B cell (primary cell): ENCODE measurements at regions not wholly inside any gene's neighbourhood (a gene's known extent, or its start where the extent isn't known, plus 50 kb on each side); places are given as distances from the start of the nearest gene placed in this dataset.

Experiments used
- ATAC-seq: fragments of 200-7000 bp; cut with Tn5 transposase; one replicate; pipeline ENCODE4 v1.10.0; 2021; ENCODE audit warnings: low read depth, mild to moderate bottlenecking, moderate number of reproducible peaks, moderate library complexity
- CTCF ChIA-PET: fragments of 350-600 bp; sonication (Branson Sonifier 250); formaldehyde crosslinking; loops from one replicate; lab custom pipeline; 2021; ENCODE audit warnings: antibody characterized with exemption, inconsistent platforms; lab: Charles Lee
- POLR2A ChIA-PET: fragments of 350-600 bp; sonication (Branson Sonifier 250); formaldehyde crosslinking; loops from one replicate; lab custom pipeline; 2021; ENCODE audit warnings: antibody characterized with exemption; lab: Charles Lee
- DNase-seq: peaks from one replicate; pipeline ENCODE4 v3.0.0; 2013
- H2AFZ ChIP-seq: 2 replicates; pipeline ENCODE4 v1.6.1; 2012; ENCODE audit warnings: mild to moderate bottlenecking, low read depth, low read length; ENCODE audit not compliant: insufficient read depth, poor library complexity, severe bottlenecking
- H3K27ac ChIP-seq, 2 donors: 1 replicate in 1 of 2; 2 replicates in 1 of 2; pipeline ENCODE4 v1.5.1; 2012 to 2013; ENCODE audit warnings: low read length in 2 of 2, mild to moderate bottlenecking in 2 of 2, moderate library complexity in 1 of 2
- H3K27me3 ChIP-seq, 4 experiments: fragments of 200-600 bp in 1 of 4; sonication (generic) in 1 of 4; replicated peaks in 1 of 4; 1 replicate in 2 of 4; 2 replicates in 2 of 4; pipeline versions ENCODE4 v1.6.1 to v1.7.0; 2013 to 2016; ENCODE audit warnings: low read length in 3 of 4, mild to moderate bottlenecking in 2 of 4, mixed read lengths in 1 of 4, moderate library complexity in 1 of 4; ENCODE audit not compliant: insufficient read depth in 4 of 4, control insufficient read depth in 3 of 4; ENCODE audit errors: control extremely low read depth in 1 of 4
- H3K36me3 ChIP-seq, 2 experiments: replicated peaks in 1 of 2; 1 replicate in 1 of 2; 2 replicates in 1 of 2; pipeline versions ENCODE4 v1.6.1 to v1.7.1; 2013; ENCODE audit warnings: low read length in 1 of 2; ENCODE audit not compliant: insufficient read depth in 2 of 2, control insufficient read depth in 1 of 2; ENCODE audit errors: control extremely low read depth in 1 of 2, extremely low read depth in 1 of 2
- H3K4me1 ChIP-seq, 2 donors: fragments of 200-600 bp in 1 of 2; sonication (generic) in 1 of 2; 1 replicate in 1 of 2; 2 replicates in 1 of 2; pipeline versions ENCODE4 v1.5.1 to v1.6.1; 2013 to 2017; ENCODE audit warnings: low read length in 2 of 2; ENCODE audit not compliant: control insufficient read depth in 2 of 2, insufficient read depth in 2 of 2
- H3K4me2 ChIP-seq: replicated peaks from 2 replicates; pipeline ENCODE3; 2012; ENCODE audit warnings: mild to moderate bottlenecking, low read depth, low read length; ENCODE audit not compliant: poor library complexity, severe bottlenecking
- H3K4me3 ChIP-seq, 5 experiments: fragments of 200-600 bp in 1 of 5; sonication (generic) in 1 of 5; 1 replicate in 3 of 5; 2 replicates in 2 of 5; pipeline versions ENCODE4 v1.5.1 to v1.7.0; 2011 to 2016; ENCODE audit warnings: low read length in 4 of 5, mild to moderate bottlenecking in 4 of 5, low read depth in 2 of 5, control low read depth in 1 of 5, moderate library complexity in 1 of 5; ENCODE audit not compliant: insufficient read depth in 1 of 5; ENCODE audit errors: control extremely low read depth in 1 of 5, extremely low read depth in 1 of 5
- H3K79me2 ChIP-seq: fragments of 200-600 bp; sonication (generic); one replicate; pipeline ENCODE4 v1.6.0; 2016; ENCODE audit warnings: low read length; ENCODE audit not compliant: control insufficient read depth, insufficient read depth
- H3K9ac ChIP-seq: fragments of 200-600 bp; sonication (generic); 2 replicates; pipeline ENCODE4 v1.6.1; 2017; ENCODE audit warnings: mild to moderate bottlenecking, low read length, moderate library complexity
- H3K9me3 ChIP-seq, 3 donors: one replicate each; pipeline versions ENCODE4 v1.6.1 to v1.7.1; 2013; ENCODE audit warnings: low read length in 2 of 3; ENCODE audit not compliant: control insufficient read depth in 2 of 3, insufficient read depth in 1 of 3; ENCODE audit errors: control extremely low read depth in 1 of 3
- H4K20me1 ChIP-seq: 2 replicates; pipeline ENCODE4 v1.6.0; 2012; ENCODE audit warnings: mild to moderate bottlenecking, low read length; ENCODE audit not compliant: insufficient read depth, control insufficient read depth, poor library complexity, severe bottlenecking
- H3K27ac Mint-ChIP-seq: one replicate; pipeline ENCODE4 v1.8.0; 2021; ENCODE audit warnings: mixed read lengths
- H3K27me3 Mint-ChIP-seq: one replicate; pipeline ENCODE4 v1.8.0; 2021; ENCODE audit warnings: mixed read lengths
- H3K4me1 Mint-ChIP-seq: one replicate; pipeline ENCODE4 v1.8.0; 2021; ENCODE audit warnings: mixed read lengths
- H3K4me3 Mint-ChIP-seq: one replicate; pipeline ENCODE4 v1.8.0; 2021; ENCODE audit warnings: mixed read lengths
- H3K9me3 Mint-ChIP-seq: one replicate; pipeline ENCODE4 v1.8.0; 2022; ENCODE audit warnings: mixed read lengths; ENCODE audit not compliant: insufficient read depth
- CTCF ChIP-seq: fragments of 200-600 bp; IDR thresholded peaks from one replicate; pipeline ENCODE4 v1.8.0; 2022; ENCODE audit warnings: antibody characterized with exemption, mild to moderate bottlenecking
- EZH2 ChIP-seq: IDR thresholded peaks from 2 replicates; pipeline ENCODE4 v1.6.1; 2012; ENCODE audit warnings: borderline replicate concordance, low read depth, mild to moderate bottlenecking, moderate library complexity, low read length; ENCODE audit not compliant: insufficient read depth, poor library complexity, severe bottlenecking
- WGBS: methylation state at CpG from one replicate; pipeline ENCODE4 v1.1.5; 2013; ENCODE audit warnings: missing lambda C conversion rate; ENCODE audit not compliant: insufficient coverage; 5-methylcytosine and 5-hydroxymethylcytosine counted together
- intact Hi-C: fragments of 100-400 bp; cut with micrococcal nuclease; formaldehyde crosslinking; loops from one replicate; pipeline ENCODE4 v1.10.0; 2022

DNA sequence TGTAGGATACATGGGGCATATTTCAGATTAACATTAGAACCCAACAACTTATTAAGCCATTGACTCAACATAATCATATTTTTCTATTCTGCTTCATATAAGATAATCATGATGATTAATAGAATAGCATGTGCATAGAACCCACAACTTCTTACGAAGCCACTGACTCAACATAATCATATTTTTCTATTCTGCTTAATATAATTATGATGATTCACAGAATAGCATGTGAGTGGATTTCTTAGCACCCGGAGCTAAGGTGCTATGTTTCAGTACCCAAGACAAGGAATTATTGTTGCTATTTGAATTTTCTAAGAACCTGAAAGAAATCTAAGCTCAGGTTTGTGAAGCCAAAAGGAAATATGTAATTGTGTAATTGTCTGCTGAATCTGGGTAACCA, 96.8 kb downstream of the TENT5A start:
- Histone ChIP-seq H3K4me1 (no peaks in the 10 kb centered on the region), H3K9me3 (no peaks in the 10 kb centered on the region), H3K27ac (no peak overlapping the region), H2AFZ (no peak overlapping the region), H3K9ac (no peak overlapping the region), H3K4me3 (no peak overlapping the region), H3K79me2 (no peaks in the 10 kb centered on the region), H3K36me3 (no peaks in the 10 kb centered on the region), H3K27me3 (no peaks in the 10 kb centered on the region), H3K4me2 (no peak overlapping the region), H4K20me1 (no peaks in the 10 kb centered on the region)
- no peak overlapping the region for H3K27ac Mint-ChIP-seq
- ChIA-PET POLR2A (no interaction called here), CTCF (no interaction called here)
- no peaks in the 10 kb centered on the region for H3K9me3 Mint-ChIP-seq
- ATAC-seq, result no peak
- intact Hi-C loops, result no loop called here
- DNase-seq, result no peak
- H3K4me3 Mint-ChIP-seq, result no peak overlapping the region
- TF ChIP-seq EZH2 (no peak), CTCF (no peak)
- H3K4me1 Mint-ChIP-seq, result no peaks in the 10 kb centered on the region
- H3K27me3 Mint-ChIP-seq, result no peaks in the 10 kb centered on the region
- WGBS, result no CpG with 5 or more reads among the region's 2 CpGs

GRCh38 chr6:81648502-81648901, 104.0 kb downstream of the TENT5A start:
- H3K27ac Mint-ChIP-seq, result no peak overlapping the region
- H4K20me1 ChIP-seq, result no peaks in the 10 kb centered on the region
- no peak overlapping the region for H3K27ac ChIP-seq
- DNase-seq (no peak), ATAC-seq (no peak)
- no peaks in the 10 kb centered on the region for H3K27me3 Mint-ChIP-seq
- no peak overlapping the region for H3K9ac ChIP-seq
- POLR2A ChIA-PET, result no interaction called here
- no peaks in the 10 kb centered on the region for H3K79me2 ChIP-seq
- H3K4me2 ChIP-seq, result no peak overlapping the region
- no peak overlapping the region for H3K4me3 Mint-ChIP-seq
- no peaks in the 10 kb centered on the region for H3K36me3 ChIP-seq
- H3K27me3 ChIP-seq, result no peaks in the 10 kb centered on the region
- TF ChIP-seq EZH2 (no peak), CTCF (no peak)
- intact Hi-C loops, result no loop called here
- H2AFZ ChIP-seq, result no peak overlapping the region
- CTCF ChIA-PET, result no interaction called here
- H3K9me3 Mint-ChIP-seq, result no peaks in the 10 kb centered on the region
- H3K4me3 ChIP-seq, result no peak overlapping the region
- WGBS, result no CpG with 5 or more reads among the region's 2 CpGs
- H3K9me3 ChIP-seq, result no peaks in the 10 kb centered on the region
- H3K4me1 Mint-ChIP-seq, result no peaks in the 10 kb centered on the region
- no peaks in the 10 kb centered on the region for H3K4me1 ChIP-seq
